H1 (cell line): ENCODE measurements at regions not wholly inside any gene's neighbourhood (a gene's known extent, or its start where the extent isn't known, plus 50 kb on each side); places are given as distances from the start of the nearest gene placed in this dataset.

ENCODE experiments used
- BRCA1 ChIP-seq: IDR thresholded peaks from 2 replicates; pipeline ENCODE4 v1.6.1; 2012; ENCODE audit warnings: low read depth, low read length, improper control_type of control experiment
- CHD2 ChIP-seq: IDR thresholded peaks from 2 replicates; pipeline ENCODE4 v1.6.1; 2012; ENCODE audit warnings: low read length, improper control_type of control experiment
- EZH2 ChIP-seq: fragments of 200-600 bp; sonication (generic); IDR thresholded peaks from 2 replicates; pipeline ENCODE4 v1.7.1; 2012; ENCODE audit warnings: low read depth, mild to moderate bottlenecking, moderate library complexity, low read length, inconsistent platforms; ENCODE audit not compliant: severe bottlenecking
- FOSL1 ChIP-seq: IDR thresholded peaks from 2 replicates; pipeline ENCODE4 v1.6.1; 2011; ENCODE audit warnings: mild to moderate bottlenecking, low read depth, low read length, moderate library complexity; ENCODE audit not compliant: insufficient read depth
- JUN ChIP-seq: IDR thresholded peaks from 2 replicates; pipeline ENCODE4 v1.6.1; 2011; ENCODE audit warnings: low read depth, mild to moderate bottlenecking, improper control_type of control experiment, low read length
- JUND ChIP-seq: IDR thresholded peaks from 2 replicates; pipeline ENCODE4 v1.6.1; 2011; ENCODE audit warnings: mild to moderate bottlenecking, improper control_type of control experiment, low read length
- MAX ChIP-seq: IDR thresholded peaks from 2 replicates; pipeline ENCODE4 v1.6.1; 2012; ENCODE audit warnings: inconsistent platforms
- NRF1 ChIP-seq: IDR thresholded peaks from 2 replicates; pipeline ENCODE4 v1.6.1; 2011; ENCODE audit warnings: mild to moderate bottlenecking, low read depth, low read length, improper control_type of control experiment
- TF ChIP-seq, protein P1 (sequence below): fragments of 300-600 bp; sonication (generic); IDR thresholded peaks from 2 replicates; pipeline ENCODE4 v1.7.1; 2012; ENCODE audit warnings: low read length, moderate library complexity, mild to moderate bottlenecking, inconsistent platforms; ENCODE audit not compliant: insufficient replicate concordance
- TF ChIP-seq, protein P2 (sequence below): IDR thresholded peaks from 2 replicates; pipeline ENCODE4 v1.6.1; 2012; ENCODE audit warnings: inconsistent platforms
- TF ChIP-seq, protein P3 (sequence below): IDR thresholded peaks from 2 replicates; pipeline ENCODE4 v1.6.1; 2011; ENCODE audit warnings: low read depth, mild to moderate bottlenecking, low read length; ENCODE audit not compliant: insufficient read depth

DNA sequence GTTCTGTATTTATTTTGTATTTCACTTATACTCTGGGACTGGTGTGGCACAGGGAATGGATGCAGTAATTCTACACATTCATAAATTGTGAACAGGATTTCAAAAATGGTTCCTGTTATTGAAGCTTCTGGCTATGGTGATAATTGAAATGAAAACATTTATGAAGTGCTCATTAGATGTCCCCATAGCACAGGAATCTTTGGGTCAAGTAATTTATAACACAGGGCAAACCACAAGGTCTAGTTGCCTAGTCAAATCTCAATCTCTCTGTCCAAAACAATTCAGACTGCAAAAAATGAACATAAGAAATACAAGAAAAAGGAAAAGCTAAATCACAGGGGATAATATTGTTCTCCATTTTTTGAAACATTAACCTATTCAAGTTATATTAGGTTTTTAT is 117.5 kb upstream of the PTPRG start (continued):
- TF ChIP-seq, protein P1, sequence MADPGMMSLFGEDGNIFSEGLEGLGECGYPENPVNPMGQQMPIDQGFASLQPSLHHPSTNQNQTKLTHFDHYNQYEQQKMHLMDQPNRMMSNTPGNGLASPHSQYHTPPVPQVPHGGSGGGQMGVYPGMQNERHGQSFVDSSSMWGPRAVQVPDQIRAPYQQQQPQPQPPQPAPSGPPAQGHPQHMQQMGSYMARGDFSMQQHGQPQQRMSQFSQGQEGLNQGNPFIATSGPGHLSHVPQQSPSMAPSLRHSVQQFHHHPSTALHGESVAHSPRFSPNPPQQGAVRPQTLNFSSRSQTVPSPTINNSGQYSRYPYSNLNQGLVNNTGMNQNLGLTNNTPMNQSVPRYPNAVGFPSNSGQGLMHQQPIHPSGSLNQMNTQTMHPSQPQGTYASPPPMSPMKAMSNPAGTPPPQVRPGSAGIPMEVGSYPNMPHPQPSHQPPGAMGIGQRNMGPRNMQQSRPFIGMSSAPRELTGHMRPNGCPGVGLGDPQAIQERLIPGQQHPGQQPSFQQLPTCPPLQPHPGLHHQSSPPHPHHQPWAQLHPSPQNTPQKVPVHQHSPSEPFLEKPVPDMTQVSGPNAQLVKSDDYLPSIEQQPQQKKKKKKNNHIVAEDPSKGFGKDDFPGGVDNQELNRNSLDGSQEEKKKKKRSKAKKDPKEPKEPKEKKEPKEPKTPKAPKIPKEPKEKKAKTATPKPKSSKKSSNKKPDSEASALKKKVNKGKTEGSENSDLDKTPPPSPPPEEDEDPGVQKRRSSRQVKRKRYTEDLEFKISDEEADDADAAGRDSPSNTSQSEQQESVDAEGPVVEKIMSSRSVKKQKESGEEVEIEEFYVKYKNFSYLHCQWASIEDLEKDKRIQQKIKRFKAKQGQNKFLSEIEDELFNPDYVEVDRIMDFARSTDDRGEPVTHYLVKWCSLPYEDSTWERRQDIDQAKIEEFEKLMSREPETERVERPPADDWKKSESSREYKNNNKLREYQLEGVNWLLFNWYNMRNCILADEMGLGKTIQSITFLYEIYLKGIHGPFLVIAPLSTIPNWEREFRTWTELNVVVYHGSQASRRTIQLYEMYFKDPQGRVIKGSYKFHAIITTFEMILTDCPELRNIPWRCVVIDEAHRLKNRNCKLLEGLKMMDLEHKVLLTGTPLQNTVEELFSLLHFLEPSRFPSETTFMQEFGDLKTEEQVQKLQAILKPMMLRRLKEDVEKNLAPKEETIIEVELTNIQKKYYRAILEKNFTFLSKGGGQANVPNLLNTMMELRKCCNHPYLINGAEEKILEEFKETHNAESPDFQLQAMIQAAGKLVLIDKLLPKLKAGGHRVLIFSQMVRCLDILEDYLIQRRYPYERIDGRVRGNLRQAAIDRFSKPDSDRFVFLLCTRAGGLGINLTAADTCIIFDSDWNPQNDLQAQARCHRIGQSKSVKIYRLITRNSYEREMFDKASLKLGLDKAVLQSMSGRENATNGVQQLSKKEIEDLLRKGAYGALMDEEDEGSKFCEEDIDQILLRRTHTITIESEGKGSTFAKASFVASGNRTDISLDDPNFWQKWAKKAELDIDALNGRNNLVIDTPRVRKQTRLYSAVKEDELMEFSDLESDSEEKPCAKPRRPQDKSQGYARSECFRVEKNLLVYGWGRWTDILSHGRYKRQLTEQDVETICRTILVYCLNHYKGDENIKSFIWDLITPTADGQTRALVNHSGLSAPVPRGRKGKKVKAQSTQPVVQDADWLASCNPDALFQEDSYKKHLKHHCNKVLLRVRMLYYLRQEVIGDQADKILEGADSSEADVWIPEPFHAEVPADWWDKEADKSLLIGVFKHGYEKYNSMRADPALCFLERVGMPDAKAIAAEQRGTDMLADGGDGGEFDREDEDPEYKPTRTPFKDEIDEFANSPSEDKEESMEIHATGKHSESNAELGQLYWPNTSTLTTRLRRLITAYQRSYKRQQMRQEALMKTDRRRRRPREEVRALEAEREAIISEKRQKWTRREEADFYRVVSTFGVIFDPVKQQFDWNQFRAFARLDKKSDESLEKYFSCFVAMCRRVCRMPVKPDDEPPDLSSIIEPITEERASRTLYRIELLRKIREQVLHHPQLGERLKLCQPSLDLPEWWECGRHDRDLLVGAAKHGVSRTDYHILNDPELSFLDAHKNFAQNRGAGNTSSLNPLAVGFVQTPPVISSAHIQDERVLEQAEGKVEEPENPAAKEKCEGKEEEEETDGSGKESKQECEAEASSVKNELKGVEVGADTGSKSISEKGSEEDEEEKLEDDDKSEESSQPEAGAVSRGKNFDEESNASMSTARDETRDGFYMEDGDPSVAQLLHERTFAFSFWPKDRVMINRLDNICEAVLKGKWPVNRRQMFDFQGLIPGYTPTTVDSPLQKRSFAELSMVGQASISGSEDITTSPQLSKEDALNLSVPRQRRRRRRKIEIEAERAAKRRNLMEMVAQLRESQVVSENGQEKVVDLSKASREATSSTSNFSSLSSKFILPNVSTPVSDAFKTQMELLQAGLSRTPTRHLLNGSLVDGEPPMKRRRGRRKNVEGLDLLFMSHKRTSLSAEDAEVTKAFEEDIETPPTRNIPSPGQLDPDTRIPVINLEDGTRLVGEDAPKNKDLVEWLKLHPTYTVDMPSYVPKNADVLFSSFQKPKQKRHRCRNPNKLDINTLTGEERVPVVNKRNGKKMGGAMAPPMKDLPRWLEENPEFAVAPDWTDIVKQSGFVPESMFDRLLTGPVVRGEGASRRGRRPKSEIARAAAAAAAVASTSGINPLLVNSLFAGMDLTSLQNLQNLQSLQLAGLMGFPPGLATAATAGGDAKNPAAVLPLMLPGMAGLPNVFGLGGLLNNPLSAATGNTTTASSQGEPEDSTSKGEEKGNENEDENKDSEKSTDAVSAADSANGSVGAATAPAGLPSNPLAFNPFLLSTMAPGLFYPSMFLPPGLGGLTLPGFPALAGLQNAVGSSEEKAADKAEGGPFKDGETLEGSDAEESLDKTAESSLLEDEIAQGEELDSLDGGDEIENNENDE = no peak
- TF ChIP-seq FOSL1 = no peak
- no peak for TF ChIP-seq JUN
- TF ChIP-seq BRCA1 = no peak
- TF ChIP-seq NRF1 = no peak
- TF ChIP-seq JUND = no peak
- no peak for TF ChIP-seq EZH2
- TF ChIP-seq, protein P2, sequence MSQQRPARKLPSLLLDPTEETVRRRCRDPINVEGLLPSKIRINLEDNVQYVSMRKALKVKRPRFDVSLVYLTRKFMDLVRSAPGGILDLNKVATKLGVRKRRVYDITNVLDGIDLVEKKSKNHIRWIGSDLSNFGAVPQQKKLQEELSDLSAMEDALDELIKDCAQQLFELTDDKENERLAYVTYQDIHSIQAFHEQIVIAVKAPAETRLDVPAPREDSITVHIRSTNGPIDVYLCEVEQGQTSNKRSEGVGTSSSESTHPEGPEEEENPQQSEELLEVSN = no peak
- no peak for TF ChIP-seq MAX
- TF ChIP-seq, protein P3, sequence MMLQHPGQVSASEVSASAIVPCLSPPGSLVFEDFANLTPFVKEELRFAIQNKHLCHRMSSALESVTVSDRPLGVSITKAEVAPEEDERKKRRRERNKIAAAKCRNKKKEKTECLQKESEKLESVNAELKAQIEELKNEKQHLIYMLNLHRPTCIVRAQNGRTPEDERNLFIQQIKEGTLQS = no peak
- TF ChIP-seq CHD2 = no peak
